ENCODE measurements at regions not wholly inside any gene's neighbourhood (a gene's known extent, or its start where the extent isn't known, plus 50 kb on each side); places are given as distances from the start of the nearest gene placed in this dataset.

DNA sequence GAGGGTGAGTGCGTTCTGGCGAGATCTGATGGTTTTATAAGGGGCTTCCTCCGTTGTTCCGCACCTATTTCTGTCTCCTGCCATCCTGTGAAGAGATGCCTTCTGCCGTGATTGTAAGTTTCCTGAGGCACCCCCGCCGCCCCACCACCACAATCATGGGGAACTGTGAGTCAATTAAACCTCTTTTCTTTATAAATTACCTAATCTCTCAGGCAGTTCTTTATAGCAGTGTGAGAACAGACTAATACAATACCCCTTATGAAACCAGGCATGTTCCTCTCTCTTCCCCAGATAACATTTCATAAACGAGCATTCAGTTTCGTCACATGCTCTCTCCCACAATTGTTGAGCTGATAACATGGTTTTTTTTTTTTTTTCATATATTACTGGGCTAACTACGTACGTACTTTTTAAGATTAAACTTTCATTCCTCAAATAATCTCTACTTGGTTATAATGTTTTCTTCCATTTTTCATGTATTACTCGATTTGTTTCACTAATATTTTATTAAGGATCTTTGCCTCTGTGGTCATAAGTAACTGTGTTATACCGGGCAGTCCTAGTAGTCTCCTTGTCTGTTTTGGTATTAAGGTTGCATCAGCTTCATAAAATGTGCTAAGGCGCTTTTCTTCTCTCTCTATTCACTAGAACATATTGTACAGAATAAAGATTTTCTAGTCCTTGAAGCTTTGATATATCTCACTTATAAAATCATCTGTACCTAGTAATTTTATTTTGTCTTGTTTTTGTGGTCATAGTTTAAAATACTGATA, 64.9 kb upstream of the MVB12B start:
- DNase-seq: no peak

DNA sequence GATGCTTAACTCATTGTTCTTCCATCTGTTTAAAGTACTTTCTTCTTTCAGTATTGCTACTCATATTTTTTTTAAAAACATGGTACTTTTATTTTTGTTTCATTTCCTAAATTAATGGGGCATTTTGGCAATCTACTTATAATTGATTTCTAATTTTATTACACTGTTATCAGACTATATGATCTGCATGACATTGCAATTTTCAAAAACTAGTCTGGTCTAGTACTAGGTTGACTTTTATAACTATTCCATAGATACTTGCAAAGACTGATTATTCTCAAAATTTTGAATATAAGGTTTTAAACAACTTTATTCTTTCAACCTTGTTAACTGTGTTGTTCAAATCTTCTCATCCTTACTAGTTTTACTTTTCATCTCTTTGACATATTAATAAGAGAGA, 63.9 kb upstream of the MVB12B start:
- DNase-seq: no peak

DNA sequence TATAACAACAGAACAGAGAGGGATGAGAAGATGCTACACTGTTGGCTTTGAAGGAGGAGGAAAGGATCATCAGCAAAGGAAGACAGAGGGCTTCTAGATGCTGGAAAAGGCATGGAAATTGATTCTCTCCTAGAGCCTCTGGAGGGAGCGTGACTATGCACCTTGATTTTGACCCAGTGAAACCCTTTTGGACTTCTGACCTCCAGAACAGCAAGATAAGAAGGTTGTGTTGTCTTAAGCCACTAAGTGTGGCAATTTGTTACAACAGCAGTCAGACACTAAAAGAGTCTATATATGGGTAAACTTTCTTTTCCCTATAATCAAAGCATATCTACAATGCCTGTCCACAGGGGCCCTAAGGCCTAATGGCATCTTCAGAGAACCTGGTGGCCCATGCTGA, 56.1 kb upstream of the MVB12B start:
- no peak for DNase-seq

DNA sequence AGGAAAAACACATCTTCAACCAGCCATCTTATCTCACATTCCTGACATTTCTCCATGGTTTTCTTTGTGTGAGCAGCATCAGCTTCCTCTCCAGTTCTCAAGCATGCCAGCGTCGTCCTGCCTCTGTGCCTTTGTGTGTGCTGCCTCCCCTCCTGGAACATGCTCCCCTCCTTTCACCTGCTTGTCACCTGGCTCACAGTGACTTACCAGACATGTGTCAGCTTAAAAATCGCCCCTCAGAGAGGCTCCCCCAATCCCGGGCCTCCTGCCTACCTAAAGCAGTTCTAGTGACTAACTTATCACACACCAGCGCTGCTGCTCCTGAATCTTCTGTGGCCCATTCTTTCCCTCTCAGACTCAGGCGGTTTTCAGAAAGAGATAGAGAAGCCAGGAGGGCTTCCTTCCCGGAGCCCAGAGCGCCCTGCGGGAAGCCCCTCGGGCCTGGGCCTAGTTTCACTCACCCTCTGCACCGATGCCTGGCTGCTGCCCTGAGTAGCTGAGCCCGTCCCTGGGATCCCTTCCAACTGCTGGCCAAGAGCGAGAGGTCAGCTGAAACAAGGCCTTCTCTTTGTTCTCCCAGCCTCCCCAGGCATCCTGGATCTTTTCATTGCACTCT, 51.1 kb upstream of the MVB12B start:
- DNase-seq: no peak

DNA sequence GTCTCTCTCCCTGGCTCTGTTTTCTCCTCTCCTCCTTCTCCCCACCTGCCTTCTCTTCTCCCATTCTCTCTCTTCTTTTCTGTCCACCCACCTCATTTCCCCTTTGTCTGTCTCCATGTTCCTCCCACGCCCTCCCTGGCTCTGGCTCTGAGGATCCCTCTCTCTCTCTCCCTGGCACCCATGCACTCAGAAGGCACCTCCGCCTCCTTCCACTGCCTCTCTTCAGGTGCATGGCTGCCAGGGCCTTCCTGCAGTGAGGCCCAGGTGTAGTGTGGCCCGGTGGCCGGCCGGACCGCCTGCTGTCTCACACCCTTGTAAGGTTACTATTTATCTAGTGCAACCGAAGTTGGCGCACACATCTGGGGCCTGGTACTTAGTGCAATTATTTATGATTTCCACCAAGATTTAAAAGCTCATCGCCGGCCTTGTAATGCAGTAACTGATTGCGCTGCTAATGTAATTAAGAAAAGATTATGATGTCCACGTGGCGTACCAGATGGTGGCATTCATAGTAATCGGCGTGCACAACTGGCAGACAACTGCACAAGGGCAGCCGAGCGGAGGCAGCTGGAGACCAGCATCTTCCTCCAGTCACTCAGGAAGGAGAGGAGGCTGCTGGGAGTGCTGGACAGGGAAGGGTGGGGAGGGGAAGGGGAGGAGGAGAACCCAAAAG, 50.4 kb upstream of the MVB12B start:
- DNase-seq: no peak
